NCI-H510A treated with DMSO at 0.1 percent for 48 hours (cell line): ENCODE measurements at regions not wholly inside any gene's neighbourhood (a gene's known extent, or its start where the extent isn't known, plus 50 kb on each side); places are given as distances from the start of the nearest gene placed in this dataset.
"Not testable (repeated sequence)": the region's sequence is repeated elsewhere in the genome, so short reads cannot be mapped to it uniquely, and the experiment has no call there.

Experiments
- DNase-seq: peaks from one replicate; lab custom pipeline; 2025; lab: John Stamatoyannopoulos, UW

GRCh38 chr3:191148131-191148530 is 50.9 kb upstream of the OSTN start:
- DNase-seq, result no peak

DNA sequence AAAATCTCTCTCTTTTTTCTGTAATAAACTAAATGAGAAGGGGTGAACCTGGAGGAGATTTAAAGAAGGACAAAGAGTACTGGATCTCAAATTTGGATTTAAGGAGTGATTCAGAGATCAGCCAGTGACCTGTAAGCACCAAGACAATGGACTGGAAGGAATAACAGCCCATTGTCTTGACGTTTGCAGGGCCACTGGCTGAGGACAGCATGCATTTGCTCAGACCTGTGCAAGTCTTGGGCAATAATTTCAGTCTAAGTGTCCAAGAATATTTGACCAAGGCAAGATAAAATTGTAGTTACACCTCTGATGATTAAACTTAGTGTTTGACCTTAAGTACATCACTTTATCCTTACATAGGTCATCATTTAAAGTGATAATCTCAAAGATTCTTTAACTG is 55.8 kb upstream of the OSTN start:
- DNase-seq, result no peak

- DNase-seq, result no peak
Measured at GRCh38 chr3:191141728-191142127, 57.3 kb upstream of the OSTN start.

- no peak for DNase-seq
Measured at GRCh38 chr3:191139736-191140135, 59.3 kb upstream of the OSTN start.

- DNase-seq, result no peak
Measured at GRCh38 chr3:191138937-191139336, 60.1 kb upstream of the OSTN start.

- no peak for DNase-seq
Measured at GRCh38 chr3:191137708-191138107, 61.3 kb upstream of the OSTN start.

GRCh38 chr3:191136347-191136746 is 62.7 kb upstream of the OSTN start:
- DNase-seq, result no peak

- no peak for DNase-seq
Measured at GRCh38 chr3:191135175-191135574, 63.9 kb upstream of the OSTN start.

DNA sequence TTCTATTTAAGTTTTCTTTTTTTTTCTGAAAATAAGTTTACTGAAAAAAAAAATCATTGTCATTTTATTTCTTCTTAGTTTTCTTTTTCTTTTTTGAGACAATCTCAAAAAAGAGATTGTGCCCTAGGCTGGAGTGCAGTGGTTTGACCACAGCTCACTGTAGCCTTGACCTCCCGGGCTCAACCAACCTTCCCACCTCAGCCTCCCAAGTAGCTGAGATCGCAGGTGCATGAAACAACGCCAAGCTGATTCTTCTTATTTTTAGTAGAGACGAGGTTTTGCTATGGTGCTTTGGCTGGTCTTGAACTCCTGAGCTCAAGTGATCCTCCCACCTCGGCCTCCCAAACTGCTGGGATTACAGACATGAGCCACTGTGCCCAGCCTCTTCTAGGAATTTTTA is 65.7 kb upstream of the OSTN start:
- no peak for DNase-seq

DNA sequence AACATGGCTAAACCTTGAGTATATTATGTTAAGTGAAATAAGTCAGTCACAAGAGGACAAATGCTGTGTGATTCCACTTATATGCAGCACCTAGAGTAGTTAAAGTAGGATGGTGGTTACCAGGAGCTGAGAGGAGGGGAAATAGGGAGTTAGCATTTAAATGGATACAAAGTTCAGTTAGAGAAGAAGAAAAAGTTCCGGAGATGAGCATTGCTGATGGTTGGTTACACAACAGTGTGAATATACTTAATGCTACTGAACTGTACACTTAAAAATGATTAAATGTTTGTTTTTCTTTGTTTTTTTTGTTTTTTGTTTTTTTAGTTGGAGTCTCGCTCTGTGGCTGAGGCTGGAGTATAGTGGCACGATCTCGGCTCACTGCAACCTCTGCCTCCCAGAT is 67.7 kb upstream of the OSTN start:
- no peak for DNase-seq

DNA sequence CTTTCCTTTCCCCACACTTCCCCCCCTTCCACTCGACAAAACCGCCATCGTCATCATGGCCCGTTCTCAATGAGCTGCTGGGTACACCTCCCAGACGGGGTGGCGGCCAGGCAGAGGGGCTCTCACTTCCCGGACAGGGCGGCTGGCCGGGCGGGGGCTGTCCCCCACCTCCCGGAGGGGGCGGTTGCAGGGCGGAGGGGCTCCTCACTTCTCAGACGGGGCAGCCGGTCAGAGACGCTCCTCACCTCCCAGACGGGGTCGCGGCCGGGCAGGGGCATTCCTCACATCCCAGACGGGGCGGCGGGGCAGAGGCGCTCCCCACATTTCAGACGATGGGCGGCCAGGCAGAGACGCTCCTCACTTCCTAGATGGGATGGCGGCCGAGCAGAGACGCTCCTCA is 74.2 kb upstream of the OSTN start:
- not testable (repeated sequence) for DNase-seq

DNA sequence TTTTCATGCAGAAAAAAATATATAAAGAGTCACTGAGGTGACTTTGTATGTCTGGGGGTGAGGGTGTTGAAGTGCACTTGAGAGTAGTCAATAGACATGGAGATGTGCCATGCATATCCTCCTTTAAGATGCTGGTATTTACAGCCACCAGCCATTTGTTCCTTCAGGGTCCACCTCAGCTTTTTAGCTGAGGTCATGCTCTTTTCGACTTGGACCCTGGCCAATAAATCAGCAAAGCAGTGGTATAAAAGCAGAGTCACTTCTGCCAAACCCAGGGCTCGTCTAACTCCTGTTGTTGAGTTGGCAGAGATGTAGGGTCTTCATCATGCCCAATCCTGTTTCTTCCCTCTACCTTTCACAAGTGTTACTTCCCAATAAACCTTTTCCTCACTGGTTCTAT is 75.1 kb upstream of the OSTN start:
- DNase-seq, result no peak

DNA sequence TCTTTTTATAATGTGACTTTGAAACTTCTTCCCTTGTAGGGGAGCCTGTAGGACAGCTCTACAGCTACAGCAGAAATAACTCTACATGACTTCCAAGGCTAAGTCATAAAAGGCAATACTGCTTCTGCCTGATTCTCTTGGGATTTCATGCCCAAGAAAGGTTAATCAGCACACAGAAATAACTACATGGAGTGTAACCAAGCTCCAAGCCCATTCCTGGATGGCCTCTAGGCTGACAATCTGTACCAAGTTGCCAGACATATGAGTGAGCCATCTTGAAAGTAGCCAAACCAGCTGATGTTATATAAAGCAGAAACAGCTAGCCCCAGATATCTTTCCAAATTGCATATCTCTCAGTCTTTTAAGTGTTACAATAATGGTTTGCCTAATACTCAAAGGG is 75.8 kb upstream of the OSTN start:
- no peak for DNase-seq

DNA sequence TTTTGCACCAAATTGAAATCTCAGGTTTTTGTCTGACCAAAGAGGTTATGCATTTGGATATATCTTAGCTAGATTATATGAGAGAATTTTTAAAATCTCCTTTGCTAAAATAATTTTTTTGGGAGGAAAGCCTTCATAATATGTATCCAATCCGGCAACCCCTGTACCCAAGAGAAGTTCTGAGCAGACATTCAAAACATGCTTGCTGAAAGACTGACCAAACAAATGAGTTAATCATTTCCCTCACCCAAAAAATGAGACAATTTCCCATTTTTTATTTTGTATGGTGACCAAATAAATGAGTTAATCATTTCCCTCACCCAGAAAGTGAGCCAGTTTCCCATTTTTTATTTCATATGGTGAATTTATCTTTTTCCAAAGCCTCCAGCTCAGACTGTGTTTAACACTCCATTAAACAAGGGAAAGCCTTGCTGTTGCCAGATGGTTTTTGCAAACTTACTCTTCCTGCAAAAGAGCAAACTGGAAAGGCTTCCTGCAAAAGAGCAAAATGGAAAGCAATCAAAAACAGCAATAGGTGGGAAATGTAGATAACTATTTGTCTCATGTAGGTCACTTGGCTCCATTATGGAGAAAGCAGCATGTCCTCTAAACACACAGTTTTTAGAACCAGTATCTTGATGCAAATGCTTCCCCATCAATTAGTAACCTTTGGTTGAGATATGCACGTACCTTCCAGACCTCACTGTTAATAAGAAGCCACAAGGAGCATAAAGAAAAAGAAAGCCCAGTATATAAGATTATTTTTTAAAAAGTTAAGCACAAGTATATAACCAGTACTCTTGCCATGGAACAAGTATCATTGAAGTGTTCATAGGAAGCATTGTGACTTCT is 78.4 kb upstream of the OSTN start:
- no peak for DNase-seq

- no peak for DNase-seq
Measured at GRCh38 chr3:191119415-191120295, 79.4 kb upstream of the OSTN start.

DNA sequence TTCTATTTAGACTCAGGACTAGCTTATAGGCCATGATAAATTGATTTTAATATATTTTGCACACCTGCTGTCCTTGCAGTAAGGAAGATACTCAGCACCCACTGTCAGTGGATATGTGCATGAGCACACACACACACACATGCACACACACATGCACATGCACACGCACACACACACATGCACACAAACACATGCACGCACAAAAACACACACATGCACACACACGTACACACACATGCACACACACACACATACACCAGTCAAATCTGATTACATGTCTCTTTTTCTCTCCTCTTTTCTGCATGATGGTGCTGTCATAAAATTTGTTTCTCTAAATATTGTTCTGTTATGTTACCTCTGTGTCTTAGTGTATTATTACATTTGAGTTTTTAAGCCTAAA is 87.3 kb upstream of the OSTN start:
- DNase-seq, result no peak

DNA sequence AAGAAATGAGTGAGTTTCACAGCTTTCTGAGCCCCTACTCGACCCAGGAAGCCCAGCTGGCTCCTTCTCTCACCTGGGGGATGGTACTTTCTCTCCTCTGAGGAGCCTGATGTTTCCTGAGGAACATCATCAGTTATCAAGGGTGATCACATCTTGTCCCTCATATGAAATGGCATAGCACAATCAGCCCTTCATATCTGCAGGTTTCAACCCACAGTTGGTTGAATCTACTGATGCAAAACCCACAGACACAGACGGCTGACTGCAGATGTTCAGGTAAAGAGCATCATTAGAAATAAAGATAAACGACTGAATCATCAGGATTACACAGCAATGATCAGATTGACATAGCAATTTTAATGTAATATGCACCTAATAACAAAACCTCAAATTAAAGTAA is 93.6 kb upstream of the OSTN start:
- DNase-seq, result no peak

GRCh38 chr3:191100516-191100915 is 98.5 kb upstream of the OSTN start:
- DNase-seq, result no peak

DNA sequence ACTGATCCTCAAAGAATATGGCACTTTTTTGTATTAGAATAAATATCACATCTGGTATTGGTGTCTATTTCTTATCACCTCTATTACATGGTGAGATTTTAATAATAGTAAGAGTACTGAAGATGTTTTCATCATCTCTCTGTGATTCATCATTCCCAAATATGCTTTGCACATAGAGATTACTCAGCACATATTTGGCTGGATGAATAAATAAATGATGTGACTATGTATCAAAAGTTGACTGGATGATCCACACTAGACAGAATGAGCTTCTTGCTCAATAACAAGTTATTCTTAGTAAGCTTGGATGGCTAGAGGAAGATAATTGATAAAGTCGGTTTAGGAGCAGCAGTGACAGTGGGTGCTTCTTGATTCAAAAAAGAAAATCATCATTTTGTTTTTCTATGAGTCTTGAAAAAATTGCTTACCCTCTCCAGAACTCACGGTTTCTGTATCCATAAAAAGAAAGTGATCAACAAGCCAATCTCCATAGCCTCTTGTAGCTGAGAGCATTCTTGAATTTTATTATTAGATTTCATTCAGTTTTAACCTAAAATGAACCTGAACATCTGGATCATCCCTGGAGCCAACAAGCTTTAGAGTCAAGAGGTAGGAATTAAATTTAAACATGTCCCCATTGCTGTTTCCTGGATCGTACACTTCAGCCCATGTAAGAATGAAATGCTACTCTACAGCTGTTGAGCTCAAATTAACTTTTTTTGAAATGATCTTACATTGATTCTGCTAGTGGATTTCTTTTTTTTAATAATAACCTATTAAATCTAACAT is 104.8 kb upstream of the OSTN start:
- DNase-seq, result no peak

GRCh38 chr3:191087391-191087790 is 111.7 kb upstream of the OSTN start:
- no peak for DNase-seq

DNA sequence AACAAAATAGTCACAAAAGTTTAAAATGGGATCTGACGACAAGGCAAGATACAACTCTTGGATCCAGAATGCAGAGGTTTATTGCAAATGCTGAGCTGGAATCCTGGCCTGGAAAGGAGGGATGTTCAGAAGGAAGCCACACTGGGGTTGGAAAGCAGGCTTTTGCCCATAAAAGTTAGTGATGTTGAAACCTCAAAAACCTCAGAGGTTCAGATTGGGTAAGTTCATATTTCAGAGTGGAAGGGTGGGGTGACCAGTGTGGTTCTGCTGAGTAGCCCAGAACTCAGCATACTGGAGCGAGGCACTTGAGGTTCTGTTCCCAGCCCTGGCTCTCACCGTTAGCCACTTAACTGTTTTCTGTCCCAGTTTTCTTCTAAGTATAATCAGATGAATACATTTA is 114.0 kb upstream of the OSTN start:
- no peak for DNase-seq

DNA sequence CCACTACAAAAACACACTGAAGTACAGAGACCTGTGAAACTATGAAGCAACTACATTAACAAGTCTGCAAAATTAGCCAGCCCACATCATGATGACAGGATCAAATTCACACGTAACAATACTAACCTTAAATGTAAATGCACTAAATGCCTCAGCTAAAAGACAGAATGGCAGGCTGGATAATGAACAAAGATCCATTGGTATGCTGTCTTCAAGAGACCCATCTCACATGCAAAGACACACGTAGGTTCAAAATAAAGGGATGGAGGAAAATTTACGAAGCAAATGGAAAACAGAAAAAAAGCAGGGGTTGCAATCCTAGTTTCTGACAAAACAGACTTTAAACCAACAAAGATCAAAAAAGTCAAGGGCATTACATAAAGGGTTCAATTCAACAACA is 120.1 kb upstream of the OSTN start:
- DNase-seq, result not testable (repeated sequence)
